GM21825 (cell line): ENCODE measurements at regions not wholly inside any gene's neighbourhood (a gene's known extent, or its start where the extent isn't known, plus 50 kb on each side); places are given as distances from the start of the nearest gene placed in this dataset.
A peak's percentile ranks its signal among the peaks of the same experiment; 100 is the strongest.

Experiments
- ATAC-seq: cut with Tn5 transposase; IDR thresholded peaks from one replicate; pipeline ENCODE4 v1.9.1; 2021; ENCODE audit warnings: mild to moderate bottlenecking, moderate library complexity; ENCODE audit not compliant: unreplicated experiment

DNA sequence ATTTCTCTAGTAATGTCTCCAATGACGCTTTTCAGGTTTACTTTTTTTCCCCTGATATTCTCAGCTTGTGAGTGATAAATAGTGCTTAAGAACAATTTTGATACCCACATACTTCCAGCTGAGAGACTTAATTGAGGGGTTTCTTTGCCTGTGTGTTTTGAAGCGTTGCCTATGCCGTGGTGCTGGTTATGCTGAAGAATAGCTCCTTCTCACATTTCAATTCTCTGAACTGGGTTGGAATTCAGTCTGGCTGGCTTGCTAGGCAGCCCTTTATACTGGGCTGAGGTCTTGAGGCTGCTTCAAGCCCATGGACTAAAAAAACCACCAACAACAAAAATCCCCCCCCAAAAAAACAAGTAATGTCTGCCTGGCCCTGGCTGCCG is 87.4 kb downstream of the CHST2 start:
- no peak for ATAC-seq

DNA sequence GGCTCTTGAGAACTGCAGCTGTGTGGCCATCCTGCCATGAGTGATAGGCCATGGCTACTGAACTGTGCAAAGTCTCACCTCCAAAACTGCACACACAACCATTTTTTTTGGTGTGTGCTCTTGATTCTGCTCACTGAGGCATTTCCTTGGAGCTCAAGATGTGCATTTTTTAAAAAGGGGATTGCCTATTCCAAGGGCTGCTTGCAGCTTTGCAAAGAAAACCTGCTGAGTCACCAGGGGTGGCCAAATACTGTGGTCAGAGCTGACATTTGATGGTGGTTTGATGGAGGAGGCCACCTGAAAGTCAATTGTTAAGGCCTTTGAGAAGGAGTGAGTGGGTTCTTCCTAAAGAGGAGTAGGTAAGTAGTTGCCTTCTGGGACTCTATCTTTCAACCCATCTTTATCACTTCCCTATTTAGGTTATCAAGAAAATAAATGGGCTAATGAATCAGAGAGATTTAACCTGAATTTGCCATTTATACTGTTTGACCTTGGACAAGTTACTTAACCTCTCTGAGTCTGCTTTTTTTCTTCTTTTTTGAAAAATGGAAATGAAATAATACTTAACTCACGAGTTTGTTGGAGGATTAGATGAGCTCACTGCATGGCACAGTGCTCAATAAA is 87.9 kb downstream of the CHST2 start:
- ATAC-seq, result peak; percentile 91

DNA sequence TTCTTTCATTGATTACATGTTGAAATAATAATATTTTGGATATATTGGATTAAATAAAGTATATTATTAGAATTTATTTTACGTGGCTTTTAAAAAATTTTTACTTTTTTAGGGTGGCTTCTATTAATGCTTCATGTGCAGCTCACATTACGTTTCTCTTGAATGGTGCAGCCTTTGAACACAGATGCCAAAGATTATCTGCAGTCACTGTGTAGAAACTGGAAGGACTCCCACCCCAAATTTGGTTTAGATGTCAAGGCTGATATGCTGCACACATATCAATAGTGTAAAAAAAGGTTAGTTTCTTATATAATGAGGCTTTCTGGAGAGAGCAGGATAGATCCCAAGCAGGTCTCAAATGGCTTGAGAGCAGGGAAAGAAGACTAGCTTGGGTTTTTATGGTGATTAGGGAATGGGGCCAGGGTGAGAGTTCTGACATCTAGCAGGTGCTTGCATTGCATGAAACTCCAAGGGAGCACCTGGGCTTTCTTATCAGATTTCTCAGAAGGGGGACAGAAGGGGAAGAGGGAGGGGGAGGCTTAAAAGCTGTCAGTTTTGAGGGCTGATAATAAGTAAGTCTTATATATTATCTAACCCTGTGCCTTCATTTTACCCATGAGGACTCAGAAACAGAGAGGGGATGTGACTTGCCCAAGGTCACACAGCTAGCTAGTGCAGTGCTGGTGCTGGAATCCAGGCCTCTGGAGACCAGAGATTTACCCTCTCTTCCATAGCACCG is 89.6 kb downstream of the CHST2 start:
- ATAC-seq, result no peak

DNA sequence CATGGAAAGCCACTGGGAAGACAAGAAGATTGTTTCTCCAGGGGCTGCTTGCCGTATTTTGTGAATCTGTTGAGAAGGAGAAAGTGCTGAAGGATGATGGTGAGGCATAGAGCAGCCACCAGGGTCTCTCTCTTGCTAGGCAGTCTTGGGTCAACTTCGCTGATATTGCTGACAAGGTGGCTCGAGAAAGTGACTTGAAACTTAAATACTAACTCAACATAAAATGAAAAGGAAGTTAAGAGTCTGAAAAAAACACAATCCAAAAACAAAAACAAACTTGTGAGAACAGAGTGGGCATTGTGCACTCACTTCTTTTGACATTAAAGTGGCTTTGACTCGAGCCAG is 90.1 kb downstream of the CHST2 start:
- ATAC-seq, result no peak

DNA sequence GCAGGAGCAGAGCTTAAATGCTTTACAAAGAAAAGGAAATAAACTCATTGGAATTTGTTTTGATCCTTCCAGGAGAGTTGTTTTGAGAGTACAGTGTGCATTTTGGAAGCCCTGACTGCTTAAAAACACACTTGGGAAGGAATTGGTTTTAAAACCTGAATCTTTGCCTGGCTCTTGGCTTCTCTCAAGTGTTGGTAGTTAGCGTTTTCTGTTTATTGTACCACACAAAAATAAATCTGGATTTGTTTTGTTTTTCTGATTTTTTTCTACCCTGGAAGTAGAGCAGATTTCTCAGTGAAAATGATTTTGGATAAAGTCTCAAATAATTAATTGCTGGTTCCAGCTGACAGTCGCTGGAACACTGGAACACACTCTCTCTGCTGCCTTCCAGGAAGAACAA is 90.6 kb downstream of the CHST2 start:
- no peak for ATAC-seq

DNA sequence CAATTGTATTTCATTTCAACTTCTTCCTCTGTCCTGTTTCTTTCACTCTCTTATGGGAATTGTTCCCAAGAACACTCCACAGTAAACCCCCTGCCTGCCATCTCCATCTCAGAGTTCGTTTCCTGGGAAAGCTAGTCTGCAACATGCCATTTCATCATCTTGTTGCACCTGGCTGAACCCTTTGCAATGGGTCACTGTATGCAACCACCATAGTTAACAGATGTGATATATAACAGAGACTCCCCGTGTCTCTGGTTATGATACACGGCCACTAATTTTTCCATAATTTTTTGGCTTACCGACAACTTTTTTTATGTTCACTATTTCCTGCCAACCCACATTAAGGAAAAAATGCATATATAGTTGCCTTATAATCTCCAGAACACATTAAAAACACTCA is 95.5 kb downstream of the CHST2 start:
- no peak for ATAC-seq
